B cell (primary cell): ENCODE measurements at regions not wholly inside any gene's neighbourhood (a gene's known extent, or its start where the extent isn't known, plus 50 kb on each side); places are given as distances from the start of the nearest gene placed in this dataset.

Source experiments
- ATAC-seq: fragments of 200-7000 bp; cut with Tn5 transposase; one replicate; pipeline ENCODE4 v1.10.0; 2021; ENCODE audit warnings: low read depth, mild to moderate bottlenecking, moderate number of reproducible peaks, moderate library complexity
- CTCF ChIA-PET: fragments of 350-600 bp; sonication (Branson Sonifier 250); formaldehyde crosslinking; loops from one replicate; lab custom pipeline; 2021; ENCODE audit warnings: antibody characterized with exemption, inconsistent platforms; lab: Charles Lee
- POLR2A ChIA-PET: fragments of 350-600 bp; sonication (Branson Sonifier 250); formaldehyde crosslinking; loops from one replicate; lab custom pipeline; 2021; ENCODE audit warnings: antibody characterized with exemption; lab: Charles Lee
- DNase-seq: peaks from one replicate; pipeline ENCODE4 v3.0.0; 2013
- H2AFZ ChIP-seq: 2 replicates; pipeline ENCODE4 v1.6.1; 2012; ENCODE audit warnings: mild to moderate bottlenecking, low read depth, low read length; ENCODE audit not compliant: insufficient read depth, poor library complexity, severe bottlenecking
- H3K27ac ChIP-seq, 2 donors: 1 replicate in 1 of 2; 2 replicates in 1 of 2; pipeline ENCODE4 v1.5.1; 2012 to 2013; ENCODE audit warnings: low read length in 2 of 2, mild to moderate bottlenecking in 2 of 2, moderate library complexity in 1 of 2
- H3K27me3 ChIP-seq, 4 experiments: fragments of 200-600 bp in 1 of 4; sonication (generic) in 1 of 4; replicated peaks in 1 of 4; 1 replicate in 2 of 4; 2 replicates in 2 of 4; pipeline versions ENCODE4 v1.6.1 to v1.7.0; 2013 to 2016; ENCODE audit warnings: low read length in 3 of 4, mild to moderate bottlenecking in 2 of 4, mixed read lengths in 1 of 4, moderate library complexity in 1 of 4; ENCODE audit not compliant: insufficient read depth in 4 of 4, control insufficient read depth in 3 of 4; ENCODE audit errors: control extremely low read depth in 1 of 4
- H3K36me3 ChIP-seq, 2 experiments: replicated peaks in 1 of 2; 1 replicate in 1 of 2; 2 replicates in 1 of 2; pipeline versions ENCODE4 v1.6.1 to v1.7.1; 2013; ENCODE audit warnings: low read length in 1 of 2; ENCODE audit not compliant: insufficient read depth in 2 of 2, control insufficient read depth in 1 of 2; ENCODE audit errors: control extremely low read depth in 1 of 2, extremely low read depth in 1 of 2
- H3K4me1 ChIP-seq, 2 donors: fragments of 200-600 bp in 1 of 2; sonication (generic) in 1 of 2; 1 replicate in 1 of 2; 2 replicates in 1 of 2; pipeline versions ENCODE4 v1.5.1 to v1.6.1; 2013 to 2017; ENCODE audit warnings: low read length in 2 of 2; ENCODE audit not compliant: control insufficient read depth in 2 of 2, insufficient read depth in 2 of 2
- H3K4me2 ChIP-seq: replicated peaks from 2 replicates; pipeline ENCODE3; 2012; ENCODE audit warnings: mild to moderate bottlenecking, low read depth, low read length; ENCODE audit not compliant: poor library complexity, severe bottlenecking
- H3K4me3 ChIP-seq, 5 experiments: fragments of 200-600 bp in 1 of 5; sonication (generic) in 1 of 5; 1 replicate in 3 of 5; 2 replicates in 2 of 5; pipeline versions ENCODE4 v1.5.1 to v1.7.0; 2011 to 2016; ENCODE audit warnings: low read length in 4 of 5, mild to moderate bottlenecking in 4 of 5, low read depth in 2 of 5, control low read depth in 1 of 5, moderate library complexity in 1 of 5; ENCODE audit not compliant: insufficient read depth in 1 of 5; ENCODE audit errors: control extremely low read depth in 1 of 5, extremely low read depth in 1 of 5
- H3K79me2 ChIP-seq: fragments of 200-600 bp; sonication (generic); one replicate; pipeline ENCODE4 v1.6.0; 2016; ENCODE audit warnings: low read length; ENCODE audit not compliant: control insufficient read depth, insufficient read depth
- H3K9ac ChIP-seq: fragments of 200-600 bp; sonication (generic); 2 replicates; pipeline ENCODE4 v1.6.1; 2017; ENCODE audit warnings: mild to moderate bottlenecking, low read length, moderate library complexity
- H3K9me3 ChIP-seq, 3 donors: one replicate each; pipeline versions ENCODE4 v1.6.1 to v1.7.1; 2013; ENCODE audit warnings: low read length in 2 of 3; ENCODE audit not compliant: control insufficient read depth in 2 of 3, insufficient read depth in 1 of 3; ENCODE audit errors: control extremely low read depth in 1 of 3
- H4K20me1 ChIP-seq: 2 replicates; pipeline ENCODE4 v1.6.0; 2012; ENCODE audit warnings: mild to moderate bottlenecking, low read length; ENCODE audit not compliant: insufficient read depth, control insufficient read depth, poor library complexity, severe bottlenecking
- H3K27ac Mint-ChIP-seq: one replicate; pipeline ENCODE4 v1.8.0; 2021; ENCODE audit warnings: mixed read lengths
- H3K27me3 Mint-ChIP-seq: one replicate; pipeline ENCODE4 v1.8.0; 2021; ENCODE audit warnings: mixed read lengths
- H3K4me1 Mint-ChIP-seq: one replicate; pipeline ENCODE4 v1.8.0; 2021; ENCODE audit warnings: mixed read lengths
- H3K4me3 Mint-ChIP-seq: one replicate; pipeline ENCODE4 v1.8.0; 2021; ENCODE audit warnings: mixed read lengths
- H3K9me3 Mint-ChIP-seq: one replicate; pipeline ENCODE4 v1.8.0; 2022; ENCODE audit warnings: mixed read lengths; ENCODE audit not compliant: insufficient read depth
- CTCF ChIP-seq: fragments of 200-600 bp; IDR thresholded peaks from one replicate; pipeline ENCODE4 v1.8.0; 2022; ENCODE audit warnings: antibody characterized with exemption, mild to moderate bottlenecking
- EZH2 ChIP-seq: IDR thresholded peaks from 2 replicates; pipeline ENCODE4 v1.6.1; 2012; ENCODE audit warnings: borderline replicate concordance, low read depth, mild to moderate bottlenecking, moderate library complexity, low read length; ENCODE audit not compliant: insufficient read depth, poor library complexity, severe bottlenecking
- WGBS: methylation state at CpG from one replicate; pipeline ENCODE4 v1.1.5; 2013; ENCODE audit warnings: missing lambda C conversion rate; ENCODE audit not compliant: insufficient coverage; 5-methylcytosine and 5-hydroxymethylcytosine counted together
- intact Hi-C: fragments of 100-400 bp; cut with micrococcal nuclease; formaldehyde crosslinking; loops from one replicate; pipeline ENCODE4 v1.10.0; 2022

GRCh38 chr4:34512616-34513015, 1731.7 kb downstream of the ARAP2 start:
- Histone ChIP-seq H2AFZ (no peak overlapping the region), H3K27ac (no peak overlapping the region), H3K79me2 (no peaks in the 10 kb centered on the region), H3K36me3 (no peaks in the 10 kb centered on the region), H3K4me3 (no peak overlapping the region), H3K4me1 (no peaks in the 10 kb centered on the region), H3K9ac (no peak overlapping the region), H3K9me3 (peaks cover 0 to 7% (median 2%) of the 10 kb centered on the region in 3 donors), H3K27me3 (no peaks in the 10 kb centered on the region), H4K20me1 (no peaks in the 10 kb centered on the region), H3K4me2 (no peak overlapping the region)
- no peaks in the 10 kb centered on the region for H3K4me1 Mint-ChIP-seq
- H3K4me3 Mint-ChIP-seq, result no peak overlapping the region
- TF ChIP-seq EZH2 (no peak), CTCF (no peak)
- DNase-seq (no peak), ATAC-seq (no peak)
- no peak overlapping the region for H3K27ac Mint-ChIP-seq
- intact Hi-C loops, result no loop called here
- ChIA-PET CTCF (no interaction called here), POLR2A (no interaction called here)
- H3K27me3 Mint-ChIP-seq, result no peaks in the 10 kb centered on the region
- H3K9me3 Mint-ChIP-seq, result peaks cover 2% of the 10 kb centered on the region

GRCh38 chr4:34516524-34516923, 1727.8 kb downstream of the ARAP2 start:
- Histone ChIP-seq H3K9ac (no peak overlapping the region), H3K27ac (no peak overlapping the region), H2AFZ (no peak overlapping the region), H3K4me1 (no peaks in the 10 kb centered on the region), H3K4me3 (no peak overlapping the region), H3K79me2 (no peaks in the 10 kb centered on the region), H4K20me1 (no peaks in the 10 kb centered on the region), H3K36me3 (no peaks in the 10 kb centered on the region), H3K27me3 (no peaks in the 10 kb centered on the region), H3K9me3 (peaks cover 0 to 7% (median 2%) of the 10 kb centered on the region in 3 donors), H3K4me2 (no peak overlapping the region)
- Mint-ChIP-seq H3K27me3 (no peaks in the 10 kb centered on the region), H3K4me3 (no peak overlapping the region), H3K4me1 (no peaks in the 10 kb centered on the region), H3K9me3 (peaks cover 2% of the 10 kb centered on the region), H3K27ac (no peak overlapping the region)
- TF ChIP-seq CTCF, result no peak
- TF ChIP-seq EZH2, result no peak
- ATAC-seq (no peak), DNase-seq (no peak)
- intact Hi-C loops, result no loop called here
- POLR2A ChIA-PET, result no interaction called here
- CTCF ChIA-PET, result no interaction called here
- no CpG with 5 or more reads among the region's 3 CpGs for WGBS
